DOHH2 (cell line): ENCODE measurements at regions not wholly inside any gene's neighbourhood (a gene's known extent, or its start where the extent isn't known, plus 50 kb on each side); places are given as distances from the start of the nearest gene placed in this dataset.

Experiments used
- EZH2phosphoT487 ChIP-seq: fragments of 200-600 bp; sonication (generic); IDR thresholded peaks from 2 replicates; pipeline ENCODE4 v1.6.1; 2017; ENCODE audit warnings: borderline replicate concordance, mild to moderate bottlenecking, antibody characterized with exemption, low read length, moderate library complexity, mixed read lengths
- TF ChIP-seq, protein P1 (sequence below): fragments of 200-600 bp; sonication (generic); IDR thresholded peaks from one replicate; pipeline ENCODE4 v1.5.1; 2014; ENCODE audit warnings: antibody characterized with exemption, mild to moderate bottlenecking, low read depth, low read length; ENCODE audit not compliant: poor library complexity, severe bottlenecking

DNA sequence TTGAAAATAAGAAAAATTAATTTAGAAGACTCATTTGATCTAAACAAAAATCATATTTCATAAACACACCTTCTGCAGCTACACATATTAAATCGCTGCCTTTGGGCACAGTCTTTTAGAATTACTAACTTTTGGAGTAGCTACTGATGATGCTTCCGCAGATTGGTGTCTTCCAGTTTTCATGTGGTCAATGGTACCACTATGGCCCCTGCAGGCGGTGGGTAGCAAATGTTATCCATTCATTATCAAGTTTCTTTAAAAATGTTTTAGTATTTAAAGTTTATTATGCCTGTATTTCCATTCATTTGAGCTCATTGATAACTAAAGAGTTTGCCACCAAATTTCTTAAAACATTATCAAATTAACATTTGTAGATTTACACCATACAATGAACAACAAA is 122.9 kb upstream of the GRAMD2B start:
- TF ChIP-seq, protein P1, sequence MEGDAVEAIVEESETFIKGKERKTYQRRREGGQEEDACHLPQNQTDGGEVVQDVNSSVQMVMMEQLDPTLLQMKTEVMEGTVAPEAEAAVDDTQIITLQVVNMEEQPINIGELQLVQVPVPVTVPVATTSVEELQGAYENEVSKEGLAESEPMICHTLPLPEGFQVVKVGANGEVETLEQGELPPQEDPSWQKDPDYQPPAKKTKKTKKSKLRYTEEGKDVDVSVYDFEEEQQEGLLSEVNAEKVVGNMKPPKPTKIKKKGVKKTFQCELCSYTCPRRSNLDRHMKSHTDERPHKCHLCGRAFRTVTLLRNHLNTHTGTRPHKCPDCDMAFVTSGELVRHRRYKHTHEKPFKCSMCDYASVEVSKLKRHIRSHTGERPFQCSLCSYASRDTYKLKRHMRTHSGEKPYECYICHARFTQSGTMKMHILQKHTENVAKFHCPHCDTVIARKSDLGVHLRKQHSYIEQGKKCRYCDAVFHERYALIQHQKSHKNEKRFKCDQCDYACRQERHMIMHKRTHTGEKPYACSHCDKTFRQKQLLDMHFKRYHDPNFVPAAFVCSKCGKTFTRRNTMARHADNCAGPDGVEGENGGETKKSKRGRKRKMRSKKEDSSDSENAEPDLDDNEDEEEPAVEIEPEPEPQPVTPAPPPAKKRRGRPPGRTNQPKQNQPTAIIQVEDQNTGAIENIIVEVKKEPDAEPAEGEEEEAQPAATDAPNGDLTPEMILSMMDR: no peak
- no peak for TF ChIP-seq EZH2phosphoT487
